NCI-H2029 treated with DMSO at 0.1 percent for 48 hours (cell line): ENCODE measurements at regions not wholly inside any gene's neighbourhood (a gene's known extent, or its start where the extent isn't known, plus 50 kb on each side); places are given as distances from the start of the nearest gene placed in this dataset.

ENCODE experiments used
- DNase-seq: peaks from one replicate; lab custom pipeline; 2025; lab: John Stamatoyannopoulos, UW

GRCh38 chr1:101317590-101317989, 80.8 kb downstream of the S1PR1 start:
- DNase-seq, result no peak

GRCh38 chr1:101323535-101323934, 86.7 kb downstream of the S1PR1 start:
- no peak for DNase-seq

- DNase-seq, result no peak
These were observed 88.3 kb downstream of the S1PR1 start for GRCh38 chr1:101325144-101325543.

GRCh38 chr1:101330427-101331130, 93.8 kb downstream of the S1PR1 start:
- no peak for DNase-seq

GRCh38 chr1:101331794-101332193, 95.0 kb downstream of the S1PR1 start:
- DNase-seq, result no peak

GRCh38 chr1:101332633-101333032, 95.8 kb downstream of the S1PR1 start:
- DNase-seq, result no peak

GRCh38 chr1:101333186-101333585, 96.4 kb downstream of the S1PR1 start:
- DNase-seq, result no peak

GRCh38 chr1:101337968-101338367, 101.1 kb downstream of the S1PR1 start:
- DNase-seq, result no peak

- DNase-seq, result no peak
These were observed 102.1 kb downstream of the S1PR1 start for GRCh38 chr1:101338714-101339430.

GRCh38 chr1:101344745-101345144, 107.9 kb downstream of the S1PR1 start:
- DNase-seq, result no peak

- no peak for DNase-seq
These were observed 109.6 kb downstream of the S1PR1 start for GRCh38 chr1:101346419-101346818.

GRCh38 chr1:101356013-101356412, 119.2 kb downstream of the S1PR1 start:
- DNase-seq, result no peak

- no peak for DNase-seq
These were observed 120.0 kb downstream of the S1PR1 start for GRCh38 chr1:101356604-101357443.

GRCh38 chr1:101357444-101357986, 120.7 kb downstream of the S1PR1 start:
- DNase-seq, result peak; percentile 93

GRCh38 chr1:101360506-101360905, 123.7 kb downstream of the S1PR1 start:
- no peak for DNase-seq

GRCh38 chr1:101363891-101364318, 127.1 kb downstream of the S1PR1 start:
- DNase-seq, result no peak

GRCh38 chr1:101364370-101365120, 127.7 kb downstream of the S1PR1 start:
- no peak for DNase-seq

- DNase-seq, result no peak
These were observed 128.4 kb downstream of the S1PR1 start for GRCh38 chr1:101365186-101365585.

GRCh38 chr1:101365878-101366277, 129.1 kb downstream of the S1PR1 start:
- DNase-seq, result no peak

- no peak for DNase-seq
These were observed 129.8 kb downstream of the S1PR1 start for GRCh38 chr1:101366513-101367215.

GRCh38 chr1:101367630-101368029, 130.8 kb downstream of the S1PR1 start:
- no peak for DNase-seq
